Vagina (tissue), 2 donors: ENCODE measurements at regions not wholly inside any gene's neighbourhood (a gene's known extent, or its start where the extent isn't known, plus 50 kb on each side); places are given as distances from the start of the nearest gene placed in this dataset.

Experiments used
- POLR2A ChIP-seq, 2 donors: fragments of 450-650 bp; IDR thresholded peaks; one replicate each; pipeline ENCODE4 v1.6.1; 2017; ENCODE audit warnings: antibody characterized with exemption in 2 of 2, mild to moderate bottlenecking in 2 of 2, moderate library complexity in 2 of 2
- POLR2AphosphoS5 ChIP-seq, 2 donors: sonication (generic); formaldehyde crosslinking; IDR thresholded peaks; one replicate each; pipeline ENCODE4 v1.9.0; 2017; ENCODE audit warnings: antibody characterized with exemption in 2 of 2, mild to moderate bottlenecking in 2 of 2, low read depth in 1 of 2; ENCODE audit not compliant: insufficient read depth in 1 of 2

- no peak for TF ChIP-seq POLR2A (IDR thresholded peaks at IDR 0.05)
- no peak for TF ChIP-seq POLR2AphosphoS5 (IDR thresholded peaks at IDR 0.05; ENCODE audit: insufficient read depth in 1 of 2, low read depth in 1 of 2)
Measured at GRCh38 chr4:28092610-28093009, 1232.0 kb downstream of the STIM2 start.
